Putamen (tissue), 1 donor: ENCODE measurements at regions not wholly inside any gene's neighbourhood (a gene's known extent, or its start where the extent isn't known, plus 50 kb on each side); places are given as distances from the start of the nearest gene placed in this dataset.

Source experiments
- DNase-seq: peaks from one replicate; pipeline ENCODE4 v3.0.0-alpha.2; 2016; ENCODE audit warnings: low spot score

DNA sequence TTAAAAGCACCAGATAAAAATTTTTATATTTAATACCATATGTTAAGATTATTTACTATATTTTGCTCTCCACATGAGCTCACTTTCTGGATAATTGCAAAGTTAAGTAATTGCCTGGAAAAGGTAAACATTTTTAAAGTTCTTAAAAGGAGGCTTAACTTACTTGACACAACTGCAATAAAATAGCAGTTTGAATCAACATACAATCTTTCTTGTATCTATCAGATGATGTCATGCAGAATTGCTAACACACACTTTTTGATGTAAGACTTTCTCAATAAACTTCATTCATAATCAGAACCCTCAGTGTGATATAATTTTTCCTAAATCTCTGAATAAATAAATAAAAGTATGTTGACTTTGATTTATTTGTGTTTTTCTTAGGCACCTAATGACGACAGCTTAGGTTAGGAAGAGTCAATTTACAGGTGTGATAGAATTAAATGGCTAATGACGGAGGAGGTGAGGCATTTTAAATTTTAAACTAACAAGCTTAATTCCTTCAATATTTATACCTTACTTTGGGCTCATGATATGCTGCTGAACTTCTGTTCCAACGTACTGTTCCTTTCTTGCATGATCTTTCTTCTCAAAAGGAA lies 99.5 kb downstream of the LYPLAL1 start:
- no peak for DNase-seq

DNA sequence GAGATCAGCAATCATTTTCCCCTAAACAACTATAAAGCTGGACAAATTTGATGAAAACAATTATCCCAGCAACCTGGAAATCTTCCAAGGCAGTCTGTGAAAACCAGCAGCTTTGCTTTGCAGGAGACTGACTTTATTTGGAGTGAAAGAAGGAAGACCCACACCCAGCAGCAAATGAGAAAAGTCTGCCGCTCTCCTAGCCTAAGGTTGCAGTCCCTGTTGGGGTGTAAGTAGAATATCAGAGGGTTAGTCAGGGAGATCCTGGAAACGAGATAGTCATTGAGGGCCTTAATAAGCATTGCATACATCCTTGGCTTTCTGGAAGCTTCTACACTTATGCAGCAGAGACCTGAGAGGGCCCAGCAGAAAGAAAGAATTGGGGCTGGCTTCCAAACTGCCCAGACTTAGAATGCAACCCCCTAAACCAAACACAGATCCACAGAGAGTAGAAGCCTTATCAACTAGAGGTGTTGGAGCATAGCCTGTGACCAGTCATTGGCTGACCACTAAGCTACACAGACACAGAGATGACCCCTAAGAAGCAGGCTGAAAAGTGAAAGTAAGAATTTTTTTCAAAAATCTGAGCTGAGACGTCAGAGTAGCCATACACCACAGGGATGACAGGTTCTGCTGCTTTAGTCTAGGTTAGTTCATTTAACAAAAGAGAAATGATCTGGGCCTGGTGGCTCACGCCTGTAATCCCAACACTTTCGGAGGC lies 98.3 kb downstream of the LYPLAL1 start:
- DNase-seq: no peak

DNA sequence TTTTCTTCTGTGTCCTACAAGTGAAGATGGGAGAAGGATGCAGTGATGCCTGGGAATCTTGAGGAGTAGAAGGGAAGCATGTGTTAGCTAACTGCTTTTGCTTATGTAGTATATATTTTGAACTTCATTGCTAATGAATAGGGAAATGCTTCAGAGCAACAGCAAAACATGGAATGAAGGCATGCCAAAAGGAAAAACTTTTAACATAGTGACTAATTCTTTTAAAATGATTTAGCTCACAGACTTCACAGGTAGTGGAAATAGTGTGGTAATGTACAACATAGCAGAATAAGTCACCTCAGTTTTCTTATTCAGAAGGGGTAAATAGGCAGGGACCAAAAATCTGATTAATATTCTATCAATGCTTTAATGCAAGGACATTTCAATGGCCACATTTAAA lies 95.5 kb downstream of the LYPLAL1 start:
- no peak for DNase-seq

DNA sequence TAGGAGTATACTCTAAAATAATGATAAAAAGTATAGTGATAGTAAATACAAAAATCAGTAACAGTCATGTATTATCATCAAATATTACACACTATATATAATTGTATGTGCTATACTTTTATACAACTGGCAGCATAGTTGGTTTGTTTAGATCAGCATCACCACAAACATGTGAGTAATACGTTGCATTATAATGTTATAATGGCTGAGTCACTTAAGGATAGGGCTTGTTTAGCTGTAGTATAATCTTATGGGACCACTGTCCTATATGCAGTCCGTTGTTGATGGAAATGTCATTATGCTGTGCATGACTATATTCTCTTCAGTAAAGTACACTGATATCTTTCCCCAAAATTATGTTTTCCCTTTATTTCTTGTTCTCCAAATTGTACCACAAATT lies 92.8 kb downstream of the LYPLAL1 start:
- no peak for DNase-seq

DNA sequence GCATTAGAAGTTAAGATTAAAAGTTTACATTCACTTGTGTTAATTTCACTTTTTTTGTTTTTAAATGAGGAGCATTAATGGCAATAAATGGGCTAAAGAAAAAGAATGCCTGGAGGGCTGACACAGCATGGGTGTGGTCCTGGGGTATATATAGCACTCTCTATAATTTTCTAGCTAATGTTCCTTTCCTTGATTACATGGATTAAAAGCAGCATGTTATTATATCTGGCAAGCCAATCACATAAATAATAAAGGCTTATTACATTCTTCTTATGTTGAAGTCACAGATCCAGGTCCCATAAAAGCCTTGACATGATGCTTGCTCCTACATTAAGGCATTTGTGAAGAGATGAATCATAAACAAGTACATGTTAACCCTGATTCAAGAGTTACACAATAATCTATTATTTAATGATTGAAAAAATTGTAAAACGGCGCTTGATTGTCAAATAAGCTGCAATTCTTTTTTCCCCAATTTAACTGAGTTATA lies 91.4 kb downstream of the LYPLAL1 start:
- DNase-seq: no peak

DNA sequence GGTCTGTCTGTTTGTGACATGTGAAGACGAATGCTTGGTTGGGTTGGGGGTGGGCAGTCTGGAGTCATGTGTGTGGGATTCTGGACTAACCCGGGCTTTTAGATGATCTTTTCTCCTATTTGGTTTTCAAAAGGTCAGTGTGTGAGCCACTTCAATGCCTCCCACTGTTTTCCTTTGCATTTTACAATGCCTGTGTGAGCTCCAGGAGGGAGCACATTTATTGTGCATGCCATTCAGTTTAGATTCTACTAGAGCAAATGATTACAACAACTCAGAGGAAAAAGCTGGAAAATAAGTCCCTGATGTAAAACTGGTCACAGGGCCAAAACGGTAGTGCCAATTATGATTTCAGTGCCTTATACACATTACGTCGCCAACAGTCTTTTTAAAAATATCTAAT lies 90.9 kb downstream of the LYPLAL1 start:
- DNase-seq: no peak
